BE2C (cell line): ENCODE measurements at regions not wholly inside any gene's neighbourhood (a gene's known extent, or its start where the extent isn't known, plus 50 kb on each side); places are given as distances from the start of the nearest gene placed in this dataset.

Experiments used
- DNase-seq: peaks from one replicate; pipeline ENCODE4 v3.0.0-alpha.2; 2020
- H3K27me3 ChIP-seq: fragments of 250-450 bp; sonication (Bioruptor Pico); 2 replicates; pipeline ENCODE4 v1.5.1; 2020; ENCODE audit warnings: mild to moderate bottlenecking
- H3K36me3 ChIP-seq: fragments of 250-450 bp; sonication (Bioruptor Pico); 2 replicates; pipeline ENCODE4 v1.5.1; 2020; ENCODE audit warnings: mild to moderate bottlenecking
- H3K4me1 ChIP-seq: fragments of 250-450 bp; sonication (Bioruptor Pico); 2 replicates; pipeline ENCODE4 v1.5.1; 2020
- H3K4me3 ChIP-seq: 2 replicates; pipeline ENCODE4 v1.5.1; 2011; ENCODE audit warnings: low read depth, low read length
- H3K9me3 ChIP-seq: fragments of 250-450 bp; sonication (Bioruptor Pico); 2 replicates; pipeline ENCODE4 v1.5.1; 2020
- TF ChIP-seq, protein P1 (sequence below): IDR thresholded peaks from 2 replicates; pipeline ENCODE4 v1.5.1; 2012; ENCODE audit warnings: mild to moderate bottlenecking, low read depth, low read length

DNA sequence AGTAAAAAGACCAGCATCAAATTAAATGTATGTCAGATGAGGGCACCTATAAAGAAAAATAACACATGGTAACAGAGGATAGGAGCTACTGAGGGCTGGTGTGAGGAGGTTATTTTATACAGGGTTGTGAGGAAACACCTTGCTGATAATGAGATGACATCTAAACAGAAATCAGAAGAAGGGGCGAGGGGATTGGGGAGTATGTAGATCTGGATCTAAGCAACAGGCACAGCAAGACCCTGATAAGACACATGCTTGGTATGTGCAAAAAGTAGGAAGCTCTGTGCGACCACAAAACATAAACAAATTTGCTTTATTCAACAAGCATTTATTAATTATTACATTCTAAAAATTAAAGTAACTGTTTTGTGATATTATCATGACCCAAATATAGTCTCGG lies 295.4 kb downstream of the ZEB2 start:
- H3K27me3 ChIP-seq: no peaks in the 10 kb centered on the region
- TF ChIP-seq, protein P1, sequence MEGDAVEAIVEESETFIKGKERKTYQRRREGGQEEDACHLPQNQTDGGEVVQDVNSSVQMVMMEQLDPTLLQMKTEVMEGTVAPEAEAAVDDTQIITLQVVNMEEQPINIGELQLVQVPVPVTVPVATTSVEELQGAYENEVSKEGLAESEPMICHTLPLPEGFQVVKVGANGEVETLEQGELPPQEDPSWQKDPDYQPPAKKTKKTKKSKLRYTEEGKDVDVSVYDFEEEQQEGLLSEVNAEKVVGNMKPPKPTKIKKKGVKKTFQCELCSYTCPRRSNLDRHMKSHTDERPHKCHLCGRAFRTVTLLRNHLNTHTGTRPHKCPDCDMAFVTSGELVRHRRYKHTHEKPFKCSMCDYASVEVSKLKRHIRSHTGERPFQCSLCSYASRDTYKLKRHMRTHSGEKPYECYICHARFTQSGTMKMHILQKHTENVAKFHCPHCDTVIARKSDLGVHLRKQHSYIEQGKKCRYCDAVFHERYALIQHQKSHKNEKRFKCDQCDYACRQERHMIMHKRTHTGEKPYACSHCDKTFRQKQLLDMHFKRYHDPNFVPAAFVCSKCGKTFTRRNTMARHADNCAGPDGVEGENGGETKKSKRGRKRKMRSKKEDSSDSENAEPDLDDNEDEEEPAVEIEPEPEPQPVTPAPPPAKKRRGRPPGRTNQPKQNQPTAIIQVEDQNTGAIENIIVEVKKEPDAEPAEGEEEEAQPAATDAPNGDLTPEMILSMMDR: no peak

DNA sequence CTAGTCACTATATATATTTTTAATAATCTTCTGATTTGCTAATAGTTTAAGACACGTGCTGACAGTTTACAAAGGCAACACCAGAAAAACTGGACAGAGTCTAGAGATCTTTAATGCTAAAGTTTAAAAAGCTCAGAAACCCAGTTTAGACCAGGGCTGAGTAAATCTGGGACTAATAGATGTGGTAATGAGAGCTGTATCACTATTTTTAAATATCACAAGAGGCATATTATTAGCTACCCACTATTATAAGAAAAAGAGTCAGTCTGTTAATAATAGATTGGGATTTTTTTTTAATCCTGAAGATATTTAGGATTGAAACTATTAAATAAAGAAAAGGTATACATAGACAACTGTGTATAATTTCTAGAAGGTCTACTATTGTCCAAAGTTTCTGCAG lies 299.9 kb downstream of the ZEB2 start:
- no peaks in the 10 kb centered on the region for H3K4me1 ChIP-seq
- no peaks in the 10 kb centered on the region for H3K27me3 ChIP-seq
- TF ChIP-seq, protein P1: no peak
- no peak overlapping the region for H3K4me3 ChIP-seq
- no peaks in the 10 kb centered on the region for H3K36me3 ChIP-seq
- DNase-seq: no peak
- no peaks in the 10 kb centered on the region for H3K9me3 ChIP-seq

More for the DNA sequence above, 295.4 kb downstream of the ZEB2 start:
- Histone ChIP-seq H3K4me1 (no peaks in the 10 kb centered on the region), H3K36me3 (no peaks in the 10 kb centered on the region), H3K4me3 (no peak overlapping the region), H3K9me3 (no peaks in the 10 kb centered on the region)
- no peak for DNase-seq

GRCh38 chr2:144217853-144218633 lies 301.9 kb downstream of the ZEB2 start:
- no peak overlapping the region for H3K4me3 ChIP-seq

DNA sequence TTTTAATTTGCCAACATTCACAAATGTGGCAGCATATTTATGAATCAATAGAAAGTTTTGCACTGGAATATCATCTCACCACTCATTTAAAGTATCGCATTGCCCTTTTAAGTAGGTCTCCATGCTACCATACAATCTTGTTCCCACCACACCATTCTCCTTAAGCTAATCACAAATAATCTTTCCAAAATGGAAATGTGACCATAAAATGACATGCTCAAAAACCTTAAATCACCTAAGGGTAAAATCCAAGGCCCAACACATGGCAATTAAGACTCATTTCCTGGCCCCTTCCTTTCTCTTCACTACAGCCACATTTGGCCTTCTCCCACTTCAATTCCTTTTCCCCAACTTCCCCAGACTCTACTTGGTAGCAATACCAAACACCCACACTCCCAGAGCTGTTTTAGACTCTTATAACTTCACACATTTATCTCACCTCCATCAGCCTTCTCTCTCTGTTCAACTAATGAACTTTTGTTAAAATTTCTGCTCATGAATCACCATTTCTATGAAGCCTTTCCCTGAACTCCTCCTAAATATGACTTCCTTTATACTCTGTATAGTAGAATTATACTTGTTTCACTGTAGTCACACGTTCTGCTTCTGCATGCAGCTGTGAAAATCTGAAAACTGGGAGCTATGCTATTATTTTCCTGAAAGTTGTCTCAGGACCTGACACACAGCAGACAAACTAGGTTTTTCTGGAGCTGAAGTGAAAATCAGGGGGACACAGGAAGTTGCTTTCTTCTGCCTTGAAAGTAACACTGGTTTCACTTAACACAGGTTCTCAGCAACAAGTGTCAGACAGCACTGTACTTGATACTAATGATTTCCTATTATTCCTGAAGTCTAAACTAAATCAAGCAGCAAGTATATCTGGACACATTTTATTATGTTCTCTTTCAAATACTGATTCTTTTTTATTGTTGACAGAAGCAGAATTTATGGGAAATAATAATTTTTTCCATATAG lies 303.9 kb downstream of the ZEB2 start:
- Histone ChIP-seq H3K4me3 (no peak overlapping the region), H3K9me3 (no peaks in the 10 kb centered on the region), H3K4me1 (no peaks in the 10 kb centered on the region), H3K27me3 (no peaks in the 10 kb centered on the region), H3K36me3 (no peaks in the 10 kb centered on the region)
- no peak for DNase-seq
- TF ChIP-seq, protein P1: no peak

More at GRCh38 chr2:144217853-144218633, 301.9 kb downstream of the ZEB2 start:
- TF ChIP-seq, protein P1: no peak
- Histone ChIP-seq H3K36me3 (no peaks in the 10 kb centered on the region), H3K9me3 (no peaks in the 10 kb centered on the region), H3K4me1 (no peaks in the 10 kb centered on the region), H3K27me3 (no peaks in the 10 kb centered on the region)
- DNase-seq: no peak

- TF ChIP-seq, protein P1: no peak
- H3K36me3 ChIP-seq: no peaks in the 10 kb centered on the region
- no peak for DNase-seq
- no peaks in the 10 kb centered on the region for H3K4me1 ChIP-seq
- no peaks in the 10 kb centered on the region for H3K9me3 ChIP-seq
- H3K4me3 ChIP-seq: no peak overlapping the region
- no peaks in the 10 kb centered on the region for H3K27me3 ChIP-seq
Observed at GRCh38 chr2:144215207-144215606, 304.7 kb downstream of the ZEB2 start.
